ENCODE measurements at regions not wholly inside any gene's neighbourhood (a gene's known extent, or its start where the extent isn't known, plus 50 kb on each side); places are given as distances from the start of the nearest gene placed in this dataset.

DNA sequence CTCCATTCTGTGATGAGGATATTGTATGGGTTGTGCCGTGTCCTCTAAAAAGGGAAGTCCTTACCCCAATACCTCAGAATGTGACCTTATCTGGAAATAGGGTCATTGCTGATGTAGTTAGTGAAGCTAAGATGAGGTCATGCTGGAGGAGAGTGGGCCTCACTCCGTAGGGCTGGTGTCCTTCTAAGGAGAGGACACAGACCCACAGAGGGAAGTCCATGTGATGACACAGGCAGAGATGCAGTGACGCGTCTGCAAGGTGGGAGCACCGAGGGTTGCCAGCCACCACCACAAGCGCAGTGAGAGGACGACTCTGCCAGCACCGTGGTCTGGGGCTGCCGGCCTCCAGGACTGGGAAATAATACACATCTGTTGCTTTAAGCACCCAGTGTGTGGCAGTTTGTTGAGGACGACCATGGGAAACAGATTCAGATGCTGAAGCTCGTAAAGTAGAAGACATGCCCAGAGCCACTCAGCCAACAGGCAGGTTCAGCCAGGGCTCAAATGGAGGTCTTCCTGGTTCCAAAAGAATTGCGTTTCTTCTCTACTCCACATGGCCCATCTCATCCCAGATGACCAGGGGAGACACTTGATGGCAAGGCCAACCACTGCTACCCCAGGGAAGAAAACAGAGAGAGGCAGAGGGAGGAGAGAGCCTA, 59.2 kb upstream of the DUSP22 start:
- intact Hi-C loops (cut with DNase I): no loop called here

DNA sequence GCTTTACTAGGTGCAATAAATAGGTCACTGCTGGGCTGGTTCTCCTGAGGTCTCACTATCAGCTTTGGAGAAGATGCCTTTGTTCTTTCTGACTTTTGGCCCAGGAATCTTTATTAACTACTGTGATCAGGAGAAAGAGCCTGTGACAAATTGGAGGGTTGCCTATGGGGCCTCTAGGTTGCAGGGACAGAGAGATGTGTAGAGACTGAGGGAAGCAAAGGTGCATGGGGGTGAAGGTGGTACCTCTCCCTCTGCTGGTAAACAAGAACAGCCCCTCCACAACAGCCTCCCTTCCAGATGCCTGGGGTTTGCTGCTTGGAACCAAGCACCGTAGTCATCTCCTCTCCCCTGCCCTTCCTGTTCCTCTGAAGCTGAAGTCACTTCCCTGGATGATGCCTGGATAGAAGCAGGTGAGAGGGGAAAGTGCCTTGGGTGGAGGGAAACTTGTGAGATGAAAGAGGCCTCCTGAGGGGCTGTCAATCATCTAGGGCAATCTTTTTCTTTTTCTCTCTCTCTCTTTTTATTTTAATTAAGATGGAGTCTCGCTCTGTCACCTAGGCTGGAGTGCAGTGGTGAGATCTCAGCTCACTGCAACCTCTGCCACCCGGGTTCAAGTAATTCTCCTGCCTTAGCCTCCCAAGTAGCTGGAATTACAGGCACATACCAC, 57.4 kb upstream of the DUSP22 start:
- Histone ChIP-seq H3K4me3 (no peak overlapping the region), H3K4me1 (ENCODE audit: insufficient read depth) (no peaks in the 10 kb centered on the region), H3K9me3 (no peaks in the 10 kb centered on the region), H3K27me3 (no peaks in the 10 kb centered on the region), H3K36me3 (no peaks in the 10 kb centered on the region), H3K27ac (no peak overlapping the region)
- TF ChIP-seq POLR2A (IDR thresholded peaks at IDR 0.05) (no peak), EP300 (IDR thresholded peaks at IDR 0.05) (no peak)
- TF ChIP-seq, protein P1, sequence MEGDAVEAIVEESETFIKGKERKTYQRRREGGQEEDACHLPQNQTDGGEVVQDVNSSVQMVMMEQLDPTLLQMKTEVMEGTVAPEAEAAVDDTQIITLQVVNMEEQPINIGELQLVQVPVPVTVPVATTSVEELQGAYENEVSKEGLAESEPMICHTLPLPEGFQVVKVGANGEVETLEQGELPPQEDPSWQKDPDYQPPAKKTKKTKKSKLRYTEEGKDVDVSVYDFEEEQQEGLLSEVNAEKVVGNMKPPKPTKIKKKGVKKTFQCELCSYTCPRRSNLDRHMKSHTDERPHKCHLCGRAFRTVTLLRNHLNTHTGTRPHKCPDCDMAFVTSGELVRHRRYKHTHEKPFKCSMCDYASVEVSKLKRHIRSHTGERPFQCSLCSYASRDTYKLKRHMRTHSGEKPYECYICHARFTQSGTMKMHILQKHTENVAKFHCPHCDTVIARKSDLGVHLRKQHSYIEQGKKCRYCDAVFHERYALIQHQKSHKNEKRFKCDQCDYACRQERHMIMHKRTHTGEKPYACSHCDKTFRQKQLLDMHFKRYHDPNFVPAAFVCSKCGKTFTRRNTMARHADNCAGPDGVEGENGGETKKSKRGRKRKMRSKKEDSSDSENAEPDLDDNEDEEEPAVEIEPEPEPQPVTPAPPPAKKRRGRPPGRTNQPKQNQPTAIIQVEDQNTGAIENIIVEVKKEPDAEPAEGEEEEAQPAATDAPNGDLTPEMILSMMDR (IDR thresholded peaks at IDR 0.05): no peak
- 88 to 100% (median 95%) methylated on average over 3 of the region's 3 CpGs for WGBS, 3 donors
- no peak for DNase-seq
- intact Hi-C loops (cut with DNase I): no loop called here

More for the DNA sequence above, 59.2 kb upstream of the DUSP22 start:
- TF ChIP-seq, protein P1 (IDR thresholded peaks at IDR 0.05): no peak
- TF ChIP-seq EP300 (IDR thresholded peaks at IDR 0.05) (no peak), POLR2A (IDR thresholded peaks at IDR 0.05) (no peak)
- no peak for DNase-seq
- Histone ChIP-seq H3K9me3 (no peaks in the 10 kb centered on the region), H3K27me3 (no peaks in the 10 kb centered on the region), H3K4me1 (ENCODE audit: insufficient read depth) (no peaks in the 10 kb centered on the region), H3K36me3 (no peaks in the 10 kb centered on the region), H3K27ac (no peak overlapping the region), H3K4me3 (no peak overlapping the region)
- WGBS, 3 donors: 88 to 92% (median 90%) methylated on average over 12 of the region's 12 CpGs

DNA sequence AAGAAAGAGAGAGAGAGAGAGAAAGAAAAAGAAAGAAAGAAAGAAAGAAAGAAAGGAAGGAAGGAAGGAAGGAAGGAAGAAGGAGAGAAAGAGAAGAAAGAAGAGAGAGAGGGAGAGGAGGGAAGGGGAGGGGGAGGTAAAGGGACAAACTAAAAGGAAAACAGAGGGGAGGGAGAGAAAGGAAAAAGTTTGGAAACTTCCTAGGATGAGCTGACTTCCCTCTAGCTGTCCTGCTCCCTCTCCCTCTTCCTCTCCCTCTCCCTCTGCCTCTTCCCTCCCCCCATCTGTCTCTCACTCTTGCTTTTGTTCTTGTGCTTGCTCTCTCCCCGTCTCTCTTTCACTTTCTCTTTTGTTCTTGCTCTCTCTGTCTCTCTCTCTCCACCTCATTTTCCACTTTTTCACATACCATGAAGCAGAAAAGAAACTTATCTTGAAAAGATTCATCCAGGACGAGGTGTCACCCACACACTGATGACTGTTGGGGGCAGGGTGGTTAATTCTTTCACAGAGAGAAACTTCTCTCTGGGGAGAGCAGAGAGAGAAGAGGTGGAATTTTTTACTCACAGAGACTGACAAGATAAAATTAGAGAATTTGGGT, 56.4 kb upstream of the DUSP22 start:
- Histone ChIP-seq H3K36me3 (no peaks in the 10 kb centered on the region), H3K27me3 (no peaks in the 10 kb centered on the region), H3K27ac (peak overlapping the region in 1 of 2 donors; percentile 68), H3K4me3 (peak overlapping the region; percentile 7), H3K9me3 (no peaks in the 10 kb centered on the region), H3K4me1 (ENCODE audit: insufficient read depth) (no peaks in the 10 kb centered on the region)
- no peak for TF ChIP-seq POLR2A (IDR thresholded peaks at IDR 0.05)
- TF ChIP-seq, protein P1 (IDR thresholded peaks at IDR 0.05): no peak
- no peak for TF ChIP-seq EP300 (IDR thresholded peaks at IDR 0.05)
- 2 to 3% (median 3%) methylated on average over 2 of the region's 2 CpGs for WGBS, 3 donors
- no peak for DNase-seq
- intact Hi-C loops (cut with DNase I): no loop called here

DNA sequence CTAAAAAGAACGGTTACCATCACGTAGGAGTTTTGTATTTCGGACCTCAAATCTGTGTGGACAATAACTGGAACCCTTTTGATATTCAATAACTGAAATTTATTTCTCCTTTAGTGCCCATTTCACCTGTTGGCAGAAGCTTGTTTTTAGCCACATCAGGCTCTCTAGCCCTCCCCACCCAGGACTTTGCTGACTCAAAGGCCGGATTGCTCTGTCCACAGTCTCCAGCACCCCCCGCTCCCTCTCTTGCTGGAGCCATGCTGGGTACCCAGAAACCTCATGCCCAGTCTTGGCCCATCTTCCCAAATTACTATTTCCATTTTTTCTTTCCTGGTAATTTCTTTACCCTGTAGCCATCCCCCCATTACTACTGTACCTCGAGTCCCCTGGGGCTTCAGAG, 55.8 kb upstream of the DUSP22 start:
- no peak for DNase-seq
- H3K4me3 ChIP-seq: peak overlapping the region; percentile 7
- TF ChIP-seq, protein P1 (IDR thresholded peaks at IDR 0.05): no peak
- no peak for TF ChIP-seq POLR2A (IDR thresholded peaks at IDR 0.05)
- no peak for TF ChIP-seq EP300 (IDR thresholded peaks at IDR 0.05)
- H3K9me3 ChIP-seq: no peaks in the 10 kb centered on the region
- 71 to 80% (median 75%) methylated on average over 6 of the region's 6 CpGs for WGBS, 3 donors
- no peaks in the 10 kb centered on the region for H3K27me3 ChIP-seq
- peak overlapping the region in 1 of 2 donors; percentile 68 for H3K27ac ChIP-seq
- H3K36me3 ChIP-seq: no peaks in the 10 kb centered on the region
- intact Hi-C loops (cut with DNase I): no loop called here
- H3K4me1 ChIP-seq (ENCODE audit: insufficient read depth): no peaks in the 10 kb centered on the region
